ENCODE measurements at regions not wholly inside any gene's neighbourhood (a gene's known extent, or its start where the extent isn't known, plus 50 kb on each side); places are given as distances from the start of the nearest gene placed in this dataset.

GRCh38 chr4:163606896-163607691 lies 112.6 kb downstream of the TMA16 start:
- Histone ChIP-seq H2AFZ (ENCODE audit: low read depth, low read length) (no peak overlapping the region), H3K9me3 (ENCODE audit: insufficient read depth, low read length) (no peaks in the 10 kb centered on the region), H4K20me1 (ENCODE audit: insufficient read depth, low read length) (peaks cover 3% of the 10 kb centered on the region; the same call in 1 of the 2 replicates), H3K4me1 (ENCODE audit: low read length) (peaks cover 84% of the 10 kb centered on the region), H3K27ac (ENCODE audit: low read length) (peak overlapping the region; percentile 69), H3K79me2 (ENCODE audit: low read length) (peaks cover 86% of the 10 kb centered on the region), H3K36me3 (replicated peaks; ENCODE audit: low read depth, low read length) (peaks cover 51% of the 10 kb centered on the region), H3K9ac (ENCODE audit: low read length) (peak overlapping the region; percentile 87), H3K4me3 (ENCODE audit: low read length) (peak overlapping the region; percentile 45), H3K27me3 (ENCODE audit: low read depth, low read length) (no peaks in the 10 kb centered on the region), H3K4me2 (ENCODE audit: low read length) (peak overlapping the region; percentile 53)
- TF ChIP-seq EZH2phosphoT487 (IDR thresholded peaks at IDR 0.05; ENCODE audit: low read depth) (no peak), CTCF (IDR thresholded peaks at IDR 0.05; ENCODE audit: low read depth, low read length) (no peak)

- H3K9me3 ChIP-seq (ENCODE audit: insufficient read depth, low read length): no peaks in the 10 kb centered on the region
- no peaks in the 10 kb centered on the region for H3K27me3 ChIP-seq (ENCODE audit: low read depth, low read length)
- peaks cover 51% of the 10 kb centered on the region for H3K36me3 ChIP-seq (replicated peaks; ENCODE audit: low read depth, low read length)
- H3K79me2 ChIP-seq (ENCODE audit: low read length): peaks cover 79% of the 10 kb centered on the region
- peak overlapping the region; percentile 69 for H3K27ac ChIP-seq (ENCODE audit: low read length)
- peak overlapping the region; percentile 87 for H3K9ac ChIP-seq (ENCODE audit: low read length)
- no peak for TF ChIP-seq CTCF (IDR thresholded peaks at IDR 0.05; ENCODE audit: low read depth, low read length)
- TF ChIP-seq EZH2phosphoT487 (IDR thresholded peaks at IDR 0.05; ENCODE audit: low read depth): no peak
- H2AFZ ChIP-seq (ENCODE audit: low read depth, low read length): no peak overlapping the region
- peak overlapping the region; percentile 45 for H3K4me3 ChIP-seq (ENCODE audit: low read length)
- peaks cover 83% of the 10 kb centered on the region for H3K4me1 ChIP-seq (ENCODE audit: low read length)
- peaks cover 3% of the 10 kb centered on the region; the same call in 1 of the 2 replicates for H4K20me1 ChIP-seq (ENCODE audit: insufficient read depth, low read length)
- peak overlapping the region; percentile 53 for H3K4me2 ChIP-seq (ENCODE audit: low read length)
These were observed 114.5 kb downstream of the TMA16 start for GRCh38 chr4:163609019-163609418.

- no peak for TF ChIP-seq CTCF (IDR thresholded peaks at IDR 0.05; ENCODE audit: low read depth, low read length)
- TF ChIP-seq EZH2phosphoT487 (IDR thresholded peaks at IDR 0.05; ENCODE audit: low read depth): no peak
- no peak overlapping the region for H2AFZ ChIP-seq (ENCODE audit: low read depth, low read length)
These were observed 116.2 kb downstream of the TMA16 start for GRCh38 chr4:163610648-163611047.

GRCh38 chr4:163611182-163611581 lies 116.7 kb downstream of the TMA16 start:
- H3K9me3 ChIP-seq (ENCODE audit: insufficient read depth, low read length): peaks cover 11% of the 10 kb centered on the region; the same call in 1 of the 2 replicates
- peak overlapping the region; percentile 87 for H3K9ac ChIP-seq (ENCODE audit: low read length)
- H3K4me2 ChIP-seq (ENCODE audit: low read length): peak overlapping the region; percentile 87
- peak overlapping the region; percentile 74 for H3K4me3 ChIP-seq (ENCODE audit: low read length)
- H2AFZ ChIP-seq (ENCODE audit: low read depth, low read length): no peak overlapping the region
- peaks cover 64% of the 10 kb centered on the region for H3K79me2 ChIP-seq (ENCODE audit: low read length)
- H3K4me1 ChIP-seq (ENCODE audit: low read length): peaks cover 90% of the 10 kb centered on the region
- peaks cover 60% of the 10 kb centered on the region for H3K36me3 ChIP-seq (replicated peaks; ENCODE audit: low read depth, low read length)
- H3K27me3 ChIP-seq (ENCODE audit: low read depth, low read length): no peaks in the 10 kb centered on the region
- H3K27ac ChIP-seq (ENCODE audit: low read length): peak overlapping the region; percentile 86
- TF ChIP-seq CTCF (IDR thresholded peaks at IDR 0.05; ENCODE audit: low read depth, low read length): peak; percentile 32
- no peak for TF ChIP-seq EZH2phosphoT487 (IDR thresholded peaks at IDR 0.05; ENCODE audit: low read depth)
- H4K20me1 ChIP-seq (ENCODE audit: insufficient read depth, low read length): peaks cover 1% of the 10 kb centered on the region; the same call in 1 of the 2 replicates

More at GRCh38 chr4:163610648-163611047, 116.2 kb downstream of the TMA16 start:
- peaks cover 69% of the 10 kb centered on the region for H3K79me2 ChIP-seq (ENCODE audit: low read length)
- peaks cover 5% of the 10 kb centered on the region; the same call in 1 of the 2 replicates for H3K9me3 ChIP-seq (ENCODE audit: insufficient read depth, low read length)
- H3K27ac ChIP-seq (ENCODE audit: low read length): peak overlapping the region; percentile 86
- peak overlapping the region; percentile 87 for H3K9ac ChIP-seq (ENCODE audit: low read length)
- H3K4me2 ChIP-seq (ENCODE audit: low read length): peak overlapping the region; percentile 87
- H3K4me3 ChIP-seq (ENCODE audit: low read length): peak overlapping the region; percentile 74
- peaks cover 60% of the 10 kb centered on the region for H3K36me3 ChIP-seq (replicated peaks; ENCODE audit: low read depth, low read length)
- no peaks in the 10 kb centered on the region for H3K27me3 ChIP-seq (ENCODE audit: low read depth, low read length)
- peaks cover 3% of the 10 kb centered on the region; the same call in 1 of the 2 replicates for H4K20me1 ChIP-seq (ENCODE audit: insufficient read depth, low read length)
- peaks cover 92% of the 10 kb centered on the region for H3K4me1 ChIP-seq (ENCODE audit: low read length)

All from OCI-LY3 (cell line).